ENCODE measurements at regions not wholly inside any gene's neighbourhood (a gene's known extent, or its start where the extent isn't known, plus 50 kb on each side); places are given as distances from the start of the nearest gene placed in this dataset.

DNA sequence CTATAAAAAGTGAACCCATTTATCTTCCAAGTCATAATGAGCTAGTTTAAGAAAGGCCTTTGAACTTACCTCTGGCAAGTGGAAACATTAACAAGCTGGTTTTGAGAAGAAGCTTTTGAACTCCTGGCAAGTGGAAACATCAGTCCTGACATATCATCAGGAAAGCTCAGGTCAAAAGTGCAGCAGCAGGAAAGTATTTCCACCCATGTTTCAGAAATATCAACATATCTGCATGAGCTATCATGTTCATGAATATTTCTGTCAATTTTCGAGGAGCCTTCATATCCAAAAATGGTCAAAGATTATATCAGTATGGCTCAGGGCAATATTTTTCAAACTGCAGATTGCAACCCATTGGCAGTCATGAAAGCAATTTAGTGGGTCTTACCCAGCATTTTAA is 133.9 kb downstream of the PLK2 start:
- TF ChIP-seq CTCF (IDR thresholded peaks at IDR 0.05; ENCODE audit: low read depth, low read length, poor library complexity, severe bottlenecking): no peak
- no peak for TF ChIP-seq EZH2phosphoT487 (IDR thresholded peaks at IDR 0.05; ENCODE audit: borderline replicate concordance, low read length)

Measured in DOHH2 (cell line).